ENCODE measurements at regions not wholly inside any gene's neighbourhood (a gene's known extent, or its start where the extent isn't known, plus 50 kb on each side); places are given as distances from the start of the nearest gene placed in this dataset.
A peak's percentile ranks its signal among the peaks of the same experiment; 100 is the strongest.

- Histone ChIP-seq H3K36me3 (no peaks in the 10 kb centered on the region), H3K27ac (peak overlapping the region in 1 of 4 donors; percentile 59), H3K9me3 (no peaks in the 10 kb centered on the region), H3K4me3 (no peak overlapping the region), H3K4me1 (no peaks in the 10 kb centered on the region), H3K27me3 (no peaks in the 10 kb centered on the region)
- TF ChIP-seq POLR2A (IDR thresholded peaks at IDR 0.05) (no peak), CTCF (IDR thresholded peaks at IDR 0.05) (no peak)
- no peak for DNase-seq
- 72 to 83% methylated on average over 2 of the region's 3 CpGs for WGBS, 2 donors
- intact Hi-C loops (cut with DNase I) = no loop called here
These were observed 389.6 kb upstream of the USP24 start for GRCh38 chr1:55604749-55605148.

DNA sequence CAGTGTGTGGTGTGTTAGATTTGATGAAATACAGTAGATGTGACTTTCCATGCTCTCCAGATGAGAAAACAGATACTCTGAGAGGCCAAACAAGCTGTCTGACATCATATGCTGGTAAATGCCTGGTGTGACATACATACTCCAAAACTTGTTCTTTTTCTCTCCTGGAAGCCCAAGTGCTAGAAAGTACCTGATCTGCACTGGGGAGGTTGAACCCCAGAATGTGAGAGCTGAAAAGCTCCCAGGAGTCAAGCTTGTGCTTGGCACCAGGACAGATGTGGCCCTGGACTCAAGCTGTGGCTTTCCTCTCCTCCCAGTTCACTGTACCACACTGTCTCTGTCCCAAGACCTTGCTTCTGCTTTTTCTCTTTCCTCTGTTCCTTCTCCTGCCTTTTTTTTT, 389.0 kb upstream of the USP24 start:
- Histone ChIP-seq H3K27ac (peak overlapping the region in 1 of 4 donors; percentile 58), H3K9me3 (no peaks in the 10 kb centered on the region), H3K4me1 (no peaks in the 10 kb centered on the region), H3K36me3 (no peaks in the 10 kb centered on the region), H3K4me3 (no peak overlapping the region), H3K27me3 (no peaks in the 10 kb centered on the region)
- intact Hi-C loops (cut with DNase I) = no loop called here
- TF ChIP-seq POLR2A (IDR thresholded peaks at IDR 0.05) = no peak
- no peak for TF ChIP-seq CTCF (IDR thresholded peaks at IDR 0.05)
- no peak for DNase-seq

DNA sequence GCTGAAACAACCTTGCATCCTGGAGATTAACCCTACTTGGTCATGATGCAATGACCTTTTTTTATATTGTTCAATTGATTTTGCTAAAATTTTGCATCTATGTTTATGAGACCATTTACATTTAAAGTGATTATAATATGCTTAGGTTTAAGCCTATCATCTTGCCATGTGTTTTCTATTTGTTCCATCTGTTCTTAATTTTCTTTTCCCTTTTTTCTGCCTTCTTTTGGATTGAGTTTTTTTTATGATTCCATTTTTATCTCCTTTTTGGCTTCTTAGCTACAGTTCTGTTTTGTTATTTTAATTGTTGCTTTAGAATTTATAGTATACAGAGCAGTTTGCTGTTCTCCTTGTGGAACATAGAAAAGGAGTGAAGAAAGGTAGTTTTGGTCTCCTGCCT, 385.1 kb upstream of the USP24 start:
- intact Hi-C loops (cut with DNase I) = no loop called here
- Histone ChIP-seq H3K27ac (no peak overlapping the region), H3K9me3 (no peaks in the 10 kb centered on the region), H3K4me1 (no peaks in the 10 kb centered on the region), H3K27me3 (no peaks in the 10 kb centered on the region), H3K4me3 (no peak overlapping the region), H3K36me3 (no peaks in the 10 kb centered on the region)
- DNase-seq = no peak
- TF ChIP-seq CTCF (IDR thresholded peaks at IDR 0.05) (no peak), POLR2A (IDR thresholded peaks at IDR 0.05) (no peak)

DNA sequence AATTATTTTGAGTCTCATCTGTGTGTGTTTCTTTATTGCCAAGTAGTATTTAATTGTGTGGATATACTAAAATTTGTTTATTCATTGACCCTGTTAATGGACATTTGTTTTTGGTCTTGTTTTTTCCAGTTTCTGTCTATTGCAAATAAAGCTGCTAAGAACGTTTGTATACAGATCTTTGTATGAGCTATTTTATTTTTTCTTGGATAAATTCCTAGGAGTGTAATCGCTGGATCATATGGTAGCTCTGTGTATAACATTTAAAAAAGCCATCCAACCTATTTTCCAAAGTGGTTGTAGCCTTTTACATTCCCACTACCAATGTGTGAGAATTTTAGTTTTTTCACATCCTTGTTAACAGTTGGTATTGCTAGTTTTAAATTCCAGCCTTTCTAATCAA, 382.7 kb upstream of the USP24 start:
- H3K36me3 ChIP-seq = no peaks in the 10 kb centered on the region
- TF ChIP-seq POLR2A (IDR thresholded peaks at IDR 0.05) = no peak
- TF ChIP-seq CTCF (IDR thresholded peaks at IDR 0.05) = no peak
- H3K9me3 ChIP-seq = no peaks in the 10 kb centered on the region
- DNase-seq = no peak
- no peak overlapping the region for H3K4me3 ChIP-seq
- no peak overlapping the region for H3K27ac ChIP-seq
- 35 to 39% methylated on average over 2 of the region's 2 CpGs for WGBS, 2 donors
- intact Hi-C loops (cut with DNase I) = no loop called here
- H3K4me1 ChIP-seq = no peaks in the 10 kb centered on the region
- H3K27me3 ChIP-seq = no peaks in the 10 kb centered on the region

DNA sequence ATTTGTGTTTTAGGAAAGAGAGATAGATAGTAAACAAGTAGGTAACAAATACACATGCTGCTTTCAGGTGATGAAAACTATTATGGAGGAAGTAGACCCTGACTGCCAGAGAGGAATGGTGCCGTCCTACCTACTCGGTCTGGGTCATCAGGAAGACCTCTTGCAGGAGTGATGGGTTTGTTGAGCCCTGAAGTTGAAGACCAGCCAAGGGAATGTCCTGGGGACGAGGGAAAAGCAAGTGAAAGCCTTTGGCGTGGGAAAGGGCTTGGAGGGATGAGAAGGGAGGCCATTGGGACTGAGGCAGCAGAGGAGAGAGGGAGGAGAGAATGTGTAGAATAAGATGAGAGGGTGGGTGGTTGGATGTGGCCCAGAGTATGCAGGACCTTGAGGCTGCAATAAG, 379.5 kb upstream of the USP24 start:
- DNase-seq = no peak
- intact Hi-C loops (cut with DNase I) = no loop called here
- H3K27me3 ChIP-seq = no peaks in the 10 kb centered on the region
- H3K27ac ChIP-seq = no peak overlapping the region
- H3K4me3 ChIP-seq = no peak overlapping the region
- no peaks in the 10 kb centered on the region for H3K9me3 ChIP-seq
- H3K36me3 ChIP-seq = no peaks in the 10 kb centered on the region
- H3K4me1 ChIP-seq = peaks cover 0 to 7% (median 6%) of the 10 kb centered on the region in 3 donors
- TF ChIP-seq CTCF (IDR thresholded peaks at IDR 0.05) (no peak), POLR2A (IDR thresholded peaks at IDR 0.05) (no peak)
- 75 to 79% methylated on average over 4 of the region's 4 CpGs for WGBS, 2 donors
